ENCODE measurements at regions not wholly inside any gene's neighbourhood (a gene's known extent, or its start where the extent isn't known, plus 50 kb on each side); places are given as distances from the start of the nearest gene placed in this dataset.

GRCh38 chr7:140231771-140232491, 55.1 kb upstream of the KDM7A start (continued):
- TF ChIP-seq GPN1 (CRISPR knock-in tag; IDR thresholded peaks at IDR 0.05; ENCODE audit: borderline replicate concordance) (no peak), ZNF430 (CRISPR knock-in tag; IDR thresholded peaks at IDR 0.05) (no peak), ZNF136 (CRISPR knock-in tag; IDR thresholded peaks at IDR 0.05; ENCODE audit: low read depth) (0 out of 2 replicates have a peak, but pooled peaks have one; percentile 43)
- TF ChIP-seq, protein P1, sequence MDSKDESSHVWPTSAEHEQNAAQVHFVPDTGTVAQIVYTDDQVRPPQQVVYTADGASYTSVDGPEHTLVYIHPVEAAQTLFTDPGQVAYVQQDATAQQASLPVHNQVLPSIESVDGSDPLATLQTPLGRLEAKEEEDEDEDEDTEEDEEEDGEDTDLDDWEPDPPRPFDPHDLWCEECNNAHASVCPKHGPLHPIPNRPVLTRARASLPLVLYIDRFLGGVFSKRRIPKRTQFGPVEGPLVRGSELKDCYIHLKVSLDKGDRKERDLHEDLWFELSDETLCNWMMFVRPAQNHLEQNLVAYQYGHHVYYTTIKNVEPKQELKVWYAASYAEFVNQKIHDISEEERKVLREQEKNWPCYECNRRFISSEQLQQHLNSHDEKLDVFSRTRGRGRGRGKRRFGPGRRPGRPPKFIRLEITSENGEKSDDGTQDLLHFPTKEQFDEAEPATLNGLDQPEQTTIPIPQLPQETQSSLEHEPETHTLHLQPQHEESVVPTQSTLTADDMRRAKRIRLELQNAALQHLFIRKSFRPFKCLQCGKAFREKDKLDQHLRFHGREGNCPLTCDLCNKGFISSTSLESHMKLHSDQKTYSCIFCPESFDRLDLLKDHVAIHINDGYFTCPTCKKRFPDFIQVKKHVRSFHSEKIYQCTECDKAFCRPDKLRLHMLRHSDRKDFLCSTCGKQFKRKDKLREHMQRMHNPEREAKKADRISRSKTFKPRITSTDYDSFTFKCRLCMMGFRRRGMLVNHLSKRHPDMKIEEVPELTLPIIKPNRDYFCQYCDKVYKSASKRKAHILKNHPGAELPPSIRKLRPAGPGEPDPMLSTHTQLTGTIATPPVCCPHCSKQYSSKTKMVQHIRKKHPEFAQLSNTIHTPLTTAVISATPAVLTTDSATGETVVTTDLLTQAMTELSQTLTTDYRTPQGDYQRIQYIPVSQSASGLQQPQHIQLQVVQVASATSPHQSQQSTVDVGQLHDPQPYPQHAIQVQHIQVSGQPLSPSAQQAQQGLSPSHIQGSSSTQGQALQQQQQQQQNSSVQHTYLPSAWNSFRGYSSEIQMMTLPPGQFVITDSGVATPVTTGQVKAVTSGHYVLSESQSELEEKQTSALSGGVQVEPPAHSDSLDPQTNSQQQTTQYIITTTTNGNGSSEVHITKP (CRISPR knock-in tag; IDR thresholded peaks at IDR 0.05; ENCODE audit: low read depth) = no peak
- TF ChIP-seq, protein P2, sequence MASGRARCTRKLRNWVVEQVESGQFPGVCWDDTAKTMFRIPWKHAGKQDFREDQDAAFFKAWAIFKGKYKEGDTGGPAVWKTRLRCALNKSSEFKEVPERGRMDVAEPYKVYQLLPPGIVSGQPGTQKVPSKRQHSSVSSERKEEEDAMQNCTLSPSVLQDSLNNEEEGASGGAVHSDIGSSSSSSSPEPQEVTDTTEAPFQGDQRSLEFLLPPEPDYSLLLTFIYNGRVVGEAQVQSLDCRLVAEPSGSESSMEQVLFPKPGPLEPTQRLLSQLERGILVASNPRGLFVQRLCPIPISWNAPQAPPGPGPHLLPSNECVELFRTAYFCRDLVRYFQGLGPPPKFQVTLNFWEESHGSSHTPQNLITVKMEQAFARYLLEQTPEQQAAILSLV (CRISPR knock-in tag; IDR thresholded peaks at IDR 0.05; ENCODE audit: borderline replicate concordance) = 0 out of 2 replicates have a peak, but pooled peaks have one; percentile 28

Data from HepG2 (cell line).